Upper lobe of left lung (tissue), 6 donors: ENCODE measurements at regions not wholly inside any gene's neighbourhood (a gene's known extent, or its start where the extent isn't known, plus 50 kb on each side); places are given as distances from the start of the nearest gene placed in this dataset.

ENCODE experiments used
- ATAC-seq, 2 donors: fragments of 200-7000 bp; cut with Tn5 transposase; one replicate each; pipeline ENCODE4 v1.9.1; 2022; ENCODE audit warnings: mild to moderate bottlenecking in 2 of 2, moderate library complexity in 2 of 2; ENCODE audit not compliant: low FRiP score in 2 of 2
- DNase-seq, 2 donors: peaks; one replicate each; pipeline ENCODE4 v3.0.0-alpha.2; 2019 to 2020
- H3K27ac ChIP-seq, 4 donors: fragments of 200-600 bp; sonication (generic); one replicate each; pipeline ENCODE4 v1.5.1; 2016 to 2019
- H3K27me3 ChIP-seq, 4 donors: fragments of 200-600 bp; sonication (generic); one replicate each; pipeline ENCODE4 v1.5.1; 2017 to 2019
- H3K36me3 ChIP-seq, 4 donors: fragments of 200-600 bp; sonication (generic); one replicate each; pipeline ENCODE4 v1.5.1; 2016 to 2019
- H3K4me1 ChIP-seq, 4 donors: fragments of 200-600 bp; sonication (generic); one replicate each; pipeline ENCODE4 v1.5.1; 2018 to 2019
- H3K4me3 ChIP-seq, 4 donors: fragments of 200-600 bp; sonication (generic); one replicate each; pipeline ENCODE4 v1.5.1; 2017 to 2019; ENCODE audit warnings: mild to moderate bottlenecking in 2 of 4, moderate library complexity in 1 of 4
- H3K9me3 ChIP-seq, 4 donors: fragments of 200-600 bp; sonication (generic); one replicate each; pipeline ENCODE4 v1.5.1; 2018 to 2019
- EP300 ChIP-seq, 4 donors: sonication (generic); formaldehyde crosslinking; IDR thresholded peaks; one replicate each; pipeline ENCODE4 v1.5.1; 2017; ENCODE audit warnings: antibody characterized with exemption in 4 of 4, control low read depth in 2 of 4
- POLR2A ChIP-seq, 4 donors: fragments of 450-650 bp; IDR thresholded peaks; one replicate each; pipeline ENCODE4 v1.5.1; 2016 to 2017; ENCODE audit warnings: antibody characterized with exemption in 4 of 4, mild to moderate bottlenecking in 2 of 4
- POLR2AphosphoS5 ChIP-seq, 2 donors: sonication (generic); formaldehyde crosslinking; IDR thresholded peaks; one replicate each; pipeline ENCODE4 v1.5.1; 2017; ENCODE audit warnings: antibody characterized with exemption in 2 of 2
- WGBS, 2 donors: methylation state at CpG; one replicate each; pipeline ENCODE4 v1.1.5; 2017 to 2018; 5-methylcytosine and 5-hydroxymethylcytosine counted together
- TF ChIP-seq, protein P1 (sequence below), 6 experiments: fragments of 450-650 bp in 4 of 6; fragments of 200-600 bp in 2 of 6; sonication (generic) in 2 of 6; IDR thresholded peaks; one replicate each; pipeline ENCODE4 v1.5.1; 2016 to 2019; ENCODE audit warnings: antibody characterized with exemption in 6 of 6
- donor health status: DM: no; HTN: no; CAD: no; lungs with moderate emphysema.
- donor health status: DM: no; HTN: yes; CAD: no; lungs with severe emphysema.

DNA sequence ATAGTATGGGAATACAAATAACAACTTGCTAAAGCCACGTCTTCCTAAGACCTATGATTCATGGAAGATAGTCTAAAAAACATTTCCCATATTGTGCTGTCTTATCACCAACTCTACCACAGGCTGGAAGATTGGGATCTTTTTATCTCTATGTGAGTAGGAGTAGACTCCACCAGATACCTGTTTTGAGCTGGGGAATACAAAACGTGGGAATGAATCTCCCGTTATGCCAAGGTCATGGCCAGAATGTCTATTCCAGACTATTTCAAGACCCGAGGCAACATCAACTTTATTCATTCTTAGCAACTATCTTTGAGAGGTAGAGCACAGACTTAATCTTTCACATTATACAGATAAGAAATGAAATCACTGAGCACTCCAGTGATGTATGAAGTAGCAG lies 2350.9 kb upstream of the WWC1 start:
- no peaks in the 10 kb centered on the region for H3K27me3 ChIP-seq
- H3K36me3 ChIP-seq, result no peaks in the 10 kb centered on the region
- no peaks in the 10 kb centered on the region for H3K4me1 ChIP-seq
- H3K4me3 ChIP-seq, result no peak overlapping the region
- ATAC-seq (no peak), DNase-seq (no peak)
- H3K27ac ChIP-seq, result no peak overlapping the region
- WGBS, 2 donors, result 68 to 80% methylated on average over 4 of the region's 4 CpGs
- no peaks in the 10 kb centered on the region for H3K9me3 ChIP-seq
- TF ChIP-seq POLR2A (IDR thresholded peaks at IDR 0.05) (no peak), POLR2AphosphoS5 (IDR thresholded peaks at IDR 0.05) (no peak), EP300 (IDR thresholded peaks at IDR 0.05) (no peak)
- TF ChIP-seq, protein P1, sequence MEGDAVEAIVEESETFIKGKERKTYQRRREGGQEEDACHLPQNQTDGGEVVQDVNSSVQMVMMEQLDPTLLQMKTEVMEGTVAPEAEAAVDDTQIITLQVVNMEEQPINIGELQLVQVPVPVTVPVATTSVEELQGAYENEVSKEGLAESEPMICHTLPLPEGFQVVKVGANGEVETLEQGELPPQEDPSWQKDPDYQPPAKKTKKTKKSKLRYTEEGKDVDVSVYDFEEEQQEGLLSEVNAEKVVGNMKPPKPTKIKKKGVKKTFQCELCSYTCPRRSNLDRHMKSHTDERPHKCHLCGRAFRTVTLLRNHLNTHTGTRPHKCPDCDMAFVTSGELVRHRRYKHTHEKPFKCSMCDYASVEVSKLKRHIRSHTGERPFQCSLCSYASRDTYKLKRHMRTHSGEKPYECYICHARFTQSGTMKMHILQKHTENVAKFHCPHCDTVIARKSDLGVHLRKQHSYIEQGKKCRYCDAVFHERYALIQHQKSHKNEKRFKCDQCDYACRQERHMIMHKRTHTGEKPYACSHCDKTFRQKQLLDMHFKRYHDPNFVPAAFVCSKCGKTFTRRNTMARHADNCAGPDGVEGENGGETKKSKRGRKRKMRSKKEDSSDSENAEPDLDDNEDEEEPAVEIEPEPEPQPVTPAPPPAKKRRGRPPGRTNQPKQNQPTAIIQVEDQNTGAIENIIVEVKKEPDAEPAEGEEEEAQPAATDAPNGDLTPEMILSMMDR (IDR thresholded peaks at IDR 0.05), result no peak

DNA sequence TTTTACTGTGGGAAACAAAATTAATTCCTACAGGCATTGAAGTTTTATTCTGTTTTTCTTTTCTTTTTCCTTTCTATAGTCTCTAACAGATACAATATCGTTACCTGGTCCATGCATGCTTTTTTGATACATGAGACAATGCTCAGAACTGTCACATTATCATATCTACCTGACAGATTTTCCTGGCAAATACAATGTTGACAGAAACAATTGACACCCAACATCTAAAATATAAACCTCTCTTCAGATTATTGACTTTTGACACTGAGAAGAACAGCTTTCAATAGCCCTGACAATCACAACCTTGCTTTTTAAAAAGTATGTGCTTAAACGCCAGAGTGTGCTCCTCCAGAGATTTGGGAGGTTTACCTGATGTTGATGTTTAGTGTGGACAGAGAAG lies 2334.6 kb upstream of the WWC1 start:
- DNase-seq (no peak), ATAC-seq (no peak)
- Histone ChIP-seq H3K27me3 (no peaks in the 10 kb centered on the region), H3K4me3 (no peak overlapping the region), H3K4me1 (no peaks in the 10 kb centered on the region), H3K9me3 (no peaks in the 10 kb centered on the region), H3K36me3 (no peaks in the 10 kb centered on the region), H3K27ac (no peak overlapping the region)
- WGBS, 2 donors, result 62 to 71% methylated on average over 2 of the region's 2 CpGs
- TF ChIP-seq POLR2AphosphoS5 (IDR thresholded peaks at IDR 0.05), result no peak
- TF ChIP-seq EP300 (IDR thresholded peaks at IDR 0.05), result no peak
- TF ChIP-seq, protein P1 (IDR thresholded peaks at IDR 0.05), result no peak

DNA sequence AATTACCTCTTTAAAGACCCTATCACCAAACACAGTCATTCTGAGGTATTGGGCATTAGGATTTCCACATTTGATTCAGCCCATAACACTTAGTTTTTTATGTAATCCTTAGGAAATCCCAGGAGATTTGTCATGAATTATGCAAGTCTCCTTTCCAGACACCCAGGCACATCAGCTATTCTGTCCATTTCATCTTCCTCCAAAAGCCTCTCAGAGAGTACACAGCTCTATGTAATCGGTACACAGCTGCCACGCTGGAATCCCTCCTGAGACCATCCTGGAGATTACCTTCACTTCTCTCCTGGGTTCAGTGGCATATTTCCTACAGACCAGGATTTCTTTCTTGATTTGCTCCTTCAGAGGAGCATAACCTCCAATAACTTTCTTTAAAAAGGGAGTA lies 2309.8 kb upstream of the WWC1 start:
- 82 to 88% methylated on average over 2 of the region's 2 CpGs for WGBS, 2 donors
- ATAC-seq, result no peak

DNA sequence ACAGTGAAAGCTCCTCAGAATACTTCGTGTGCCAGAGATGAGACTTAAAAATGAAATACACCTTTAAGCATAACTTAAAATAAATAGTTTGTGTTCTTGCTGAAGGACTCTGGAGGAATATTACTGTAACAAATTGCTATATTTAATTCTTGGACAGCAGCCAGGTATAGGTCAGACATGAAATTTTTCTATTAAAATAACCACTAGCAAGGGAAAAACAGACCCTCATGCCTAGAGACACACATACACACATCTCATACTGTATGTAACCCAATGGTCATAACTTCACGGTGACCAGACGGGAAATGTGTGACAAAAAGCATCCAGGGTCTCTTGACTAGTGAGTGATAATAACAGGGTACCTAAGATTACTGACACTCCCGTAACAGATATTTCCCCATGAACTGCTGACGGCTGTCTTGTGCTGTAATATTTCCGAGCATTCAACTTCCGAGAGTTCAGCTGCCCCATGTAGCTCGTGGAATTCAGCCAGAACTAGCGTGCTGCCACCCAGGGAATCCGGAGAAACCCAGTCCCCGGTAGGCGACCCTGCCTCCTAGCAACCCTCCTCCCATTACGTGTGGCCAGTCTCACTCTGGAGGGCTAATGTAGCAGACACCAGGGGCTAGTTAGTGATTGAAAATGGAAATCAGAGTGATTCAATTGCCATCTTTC lies 2295.1 kb upstream of the WWC1 start:
- no peak for ATAC-seq
- H3K27me3 ChIP-seq, result no peaks in the 10 kb centered on the region
- WGBS, 2 donors, result 54 to 64% methylated on average over 13 of the region's 13 CpGs
- no peak for DNase-seq
- H3K9me3 ChIP-seq, result no peaks in the 10 kb centered on the region
- TF ChIP-seq EP300 (IDR thresholded peaks at IDR 0.05), result no peak
- no peak for TF ChIP-seq POLR2A (IDR thresholded peaks at IDR 0.05)
- TF ChIP-seq POLR2AphosphoS5 (IDR thresholded peaks at IDR 0.05), result no peak
- TF ChIP-seq, protein P1 (IDR thresholded peaks at IDR 0.05), result no peak
- no peaks in the 10 kb centered on the region for H3K36me3 ChIP-seq
- H3K27ac ChIP-seq, result no peak overlapping the region
- no peak overlapping the region for H3K4me3 ChIP-seq
- H3K4me1 ChIP-seq, result no peaks in the 10 kb centered on the region

More for the DNA sequence above, 2309.8 kb upstream of the WWC1 start:
- DNase-seq, result no peak
- Histone ChIP-seq H3K27ac (no peak overlapping the region), H3K36me3 (no peaks in the 10 kb centered on the region), H3K27me3 (no peaks in the 10 kb centered on the region), H3K4me3 (no peak overlapping the region), H3K9me3 (no peaks in the 10 kb centered on the region), H3K4me1 (no peaks in the 10 kb centered on the region)
- TF ChIP-seq POLR2AphosphoS5 (IDR thresholded peaks at IDR 0.05) (no peak), POLR2A (IDR thresholded peaks at IDR 0.05) (no peak), EP300 (IDR thresholded peaks at IDR 0.05) (no peak)

DNA sequence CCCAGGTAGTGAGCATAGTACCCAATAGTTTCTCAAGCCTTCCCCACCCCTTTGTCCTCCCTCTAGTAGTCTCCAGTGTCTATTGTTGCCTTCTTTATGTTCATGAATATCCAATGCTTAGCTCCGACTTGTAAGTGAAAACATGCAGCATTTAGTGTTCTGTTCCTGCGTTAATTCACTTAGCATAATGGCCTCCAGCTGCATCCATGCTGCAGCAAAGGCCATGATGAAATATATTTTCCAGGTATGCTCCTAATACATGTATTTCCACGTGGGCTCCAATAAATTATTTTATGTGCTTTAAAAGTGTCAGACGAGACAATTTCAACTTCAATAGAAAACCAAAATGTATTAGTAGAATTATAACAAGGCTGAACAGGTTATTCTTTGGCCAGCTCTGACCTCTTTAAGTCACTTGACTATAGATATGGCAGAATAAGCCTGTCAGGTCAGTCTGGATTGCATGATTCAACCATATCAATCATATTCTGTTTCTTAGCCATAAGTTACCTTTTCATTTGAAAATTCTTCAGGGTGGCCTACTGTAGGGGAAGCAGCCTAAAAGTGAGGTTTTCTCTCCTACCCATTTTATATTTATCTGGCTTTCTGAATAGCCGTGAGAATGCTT lies 2291.6 kb upstream of the WWC1 start:
- 85 to 86% methylated on average over 5 of the region's 5 CpGs for WGBS, 2 donors

More for the DNA sequence above, 2291.6 kb upstream of the WWC1 start:
- Histone ChIP-seq H3K9me3 (no peaks in the 10 kb centered on the region), H3K27ac (no peak overlapping the region), H3K36me3 (no peaks in the 10 kb centered on the region), H3K4me3 (no peak overlapping the region), H3K27me3 (no peaks in the 10 kb centered on the region), H3K4me1 (no peaks in the 10 kb centered on the region)
- ATAC-seq, result no peak
- DNase-seq, result no peak
- TF ChIP-seq EP300 (IDR thresholded peaks at IDR 0.05), result no peak
- TF ChIP-seq, protein P1 (IDR thresholded peaks at IDR 0.05), result no peak
- no peak for TF ChIP-seq POLR2A (IDR thresholded peaks at IDR 0.05)
- TF ChIP-seq POLR2AphosphoS5 (IDR thresholded peaks at IDR 0.05), result no peak
